GM21447 (cell line): ENCODE measurements at regions not wholly inside any gene's neighbourhood (a gene's known extent, or its start where the extent isn't known, plus 50 kb on each side); places are given as distances from the start of the nearest gene placed in this dataset.

ENCODE experiments used
- ATAC-seq: cut with Tn5 transposase; IDR thresholded peaks from one replicate; pipeline ENCODE4 v1.9.1; 2021; ENCODE audit not compliant: unreplicated experiment

- no peak for ATAC-seq
These were observed 366.0 kb downstream of the THBS2 start for GRCh38 chr6:168887621-168888020.

GRCh38 chr6:168886964-168887363 is 366.7 kb downstream of the THBS2 start:
- ATAC-seq = no peak

- ATAC-seq = no peak
These were observed 367.6 kb downstream of the THBS2 start for GRCh38 chr6:168885751-168886742.

GRCh38 chr6:168885196-168885595 is 368.4 kb downstream of the THBS2 start:
- ATAC-seq = no peak

GRCh38 chr6:168884646-168885086 is 369.0 kb downstream of the THBS2 start:
- ATAC-seq = peak; percentile 94

GRCh38 chr6:168884050-168884645 is 369.5 kb downstream of the THBS2 start:
- ATAC-seq = peak; percentile 38

GRCh38 chr6:168883410-168884049 is 370.1 kb downstream of the THBS2 start:
- no peak for ATAC-seq

GRCh38 chr6:168880271-168880670 is 373.4 kb downstream of the THBS2 start:
- ATAC-seq = no peak

- ATAC-seq = no peak
These were observed 375.8 kb downstream of the THBS2 start for GRCh38 chr6:168877821-168878282.

- ATAC-seq = no peak
These were observed 376.7 kb downstream of the THBS2 start for GRCh38 chr6:168876956-168877355.

- no peak for ATAC-seq
These were observed 377.7 kb downstream of the THBS2 start for GRCh38 chr6:168875811-168876576.

- no peak for ATAC-seq
These were observed 379.0 kb downstream of the THBS2 start for GRCh38 chr6:168874637-168875036.

GRCh38 chr6:168873278-168874190 is 380.1 kb downstream of the THBS2 start:
- no peak for ATAC-seq

- no peak for ATAC-seq
These were observed 381.9 kb downstream of the THBS2 start for GRCh38 chr6:168871642-168872315.

- no peak for ATAC-seq
These were observed 382.7 kb downstream of the THBS2 start for GRCh38 chr6:168870982-168871381.

GRCh38 chr6:168867247-168868102 is 386.2 kb downstream of the THBS2 start:
- no peak for ATAC-seq

- ATAC-seq = no peak
These were observed 387.1 kb downstream of the THBS2 start for GRCh38 chr6:168866534-168866933.

GRCh38 chr6:168865522-168865921 is 388.1 kb downstream of the THBS2 start:
- no peak for ATAC-seq
